B cell (primary cell): ENCODE measurements at regions not wholly inside any gene's neighbourhood (a gene's known extent, or its start where the extent isn't known, plus 50 kb on each side); places are given as distances from the start of the nearest gene placed in this dataset.

ENCODE experiments used
- CTCF ChIP-seq: fragments of 200-600 bp; IDR thresholded peaks from one replicate; pipeline ENCODE4 v1.8.0; 2022; ENCODE audit warnings: antibody characterized with exemption, mild to moderate bottlenecking
- EZH2 ChIP-seq: IDR thresholded peaks from 2 replicates; pipeline ENCODE4 v1.6.1; 2012; ENCODE audit warnings: borderline replicate concordance, low read depth, mild to moderate bottlenecking, moderate library complexity, low read length; ENCODE audit not compliant: insufficient read depth, poor library complexity, severe bottlenecking

- TF ChIP-seq CTCF = no peak
- no peak for TF ChIP-seq EZH2
Measured at GRCh38 chr1:87799451-87799850, 470.8 kb downstream of the LMO4 start.
